GM13977 (cell line): ENCODE measurements at regions not wholly inside any gene's neighbourhood (a gene's known extent, or its start where the extent isn't known, plus 50 kb on each side); places are given as distances from the start of the nearest gene placed in this dataset.

Experiments used
- DNase-seq: peaks from one replicate; pipeline ENCODE4 v3.0.0; 2012; ENCODE audit warnings: low spot score
- in situ Hi-C: fragments of 300-500 bp; cut with MboI; formaldehyde crosslinking; loops from one replicate; pipeline ENCODE4 v1.12.0; 2022; ENCODE audit warnings: low sequenced_read_pairs, low pct_unique_long_range_greater_than_20kb, mixed read lengths, inconsistent platforms; ENCODE audit not compliant: unreplicated experiment
- TF ChIP-seq, protein P1 (sequence below): IDR thresholded peaks from 2 replicates; pipeline ENCODE4 v1.5.1; 2012; ENCODE audit warnings: mild to moderate bottlenecking, control low read depth; ENCODE audit not compliant: insufficient read depth; ENCODE audit errors: extremely low read depth, missing control alignments

DNA sequence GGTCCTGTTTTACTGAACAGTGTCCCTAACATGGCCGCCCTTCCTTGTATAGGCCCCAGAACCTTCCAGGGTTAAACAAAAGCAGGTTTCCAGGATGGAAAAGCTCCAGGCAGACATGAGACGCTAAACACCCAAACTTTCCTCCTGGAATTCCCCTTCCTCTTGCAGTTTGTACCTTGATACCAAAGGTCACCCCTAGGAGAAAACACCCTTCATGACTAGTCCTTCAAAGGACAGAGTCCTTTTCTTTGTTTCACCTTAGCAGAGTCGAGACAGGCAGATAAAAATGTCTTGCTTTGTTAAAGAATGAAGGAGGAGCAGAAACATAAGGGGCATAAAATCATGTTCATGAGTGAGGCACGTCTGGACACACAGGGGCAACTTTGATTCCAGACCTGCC lies 247.5 kb downstream of the BCOR start:
- TF ChIP-seq, protein P1, sequence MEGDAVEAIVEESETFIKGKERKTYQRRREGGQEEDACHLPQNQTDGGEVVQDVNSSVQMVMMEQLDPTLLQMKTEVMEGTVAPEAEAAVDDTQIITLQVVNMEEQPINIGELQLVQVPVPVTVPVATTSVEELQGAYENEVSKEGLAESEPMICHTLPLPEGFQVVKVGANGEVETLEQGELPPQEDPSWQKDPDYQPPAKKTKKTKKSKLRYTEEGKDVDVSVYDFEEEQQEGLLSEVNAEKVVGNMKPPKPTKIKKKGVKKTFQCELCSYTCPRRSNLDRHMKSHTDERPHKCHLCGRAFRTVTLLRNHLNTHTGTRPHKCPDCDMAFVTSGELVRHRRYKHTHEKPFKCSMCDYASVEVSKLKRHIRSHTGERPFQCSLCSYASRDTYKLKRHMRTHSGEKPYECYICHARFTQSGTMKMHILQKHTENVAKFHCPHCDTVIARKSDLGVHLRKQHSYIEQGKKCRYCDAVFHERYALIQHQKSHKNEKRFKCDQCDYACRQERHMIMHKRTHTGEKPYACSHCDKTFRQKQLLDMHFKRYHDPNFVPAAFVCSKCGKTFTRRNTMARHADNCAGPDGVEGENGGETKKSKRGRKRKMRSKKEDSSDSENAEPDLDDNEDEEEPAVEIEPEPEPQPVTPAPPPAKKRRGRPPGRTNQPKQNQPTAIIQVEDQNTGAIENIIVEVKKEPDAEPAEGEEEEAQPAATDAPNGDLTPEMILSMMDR, result no peak
- DNase-seq, result no peak
- in situ Hi-C loops, result no loop called here

DNA sequence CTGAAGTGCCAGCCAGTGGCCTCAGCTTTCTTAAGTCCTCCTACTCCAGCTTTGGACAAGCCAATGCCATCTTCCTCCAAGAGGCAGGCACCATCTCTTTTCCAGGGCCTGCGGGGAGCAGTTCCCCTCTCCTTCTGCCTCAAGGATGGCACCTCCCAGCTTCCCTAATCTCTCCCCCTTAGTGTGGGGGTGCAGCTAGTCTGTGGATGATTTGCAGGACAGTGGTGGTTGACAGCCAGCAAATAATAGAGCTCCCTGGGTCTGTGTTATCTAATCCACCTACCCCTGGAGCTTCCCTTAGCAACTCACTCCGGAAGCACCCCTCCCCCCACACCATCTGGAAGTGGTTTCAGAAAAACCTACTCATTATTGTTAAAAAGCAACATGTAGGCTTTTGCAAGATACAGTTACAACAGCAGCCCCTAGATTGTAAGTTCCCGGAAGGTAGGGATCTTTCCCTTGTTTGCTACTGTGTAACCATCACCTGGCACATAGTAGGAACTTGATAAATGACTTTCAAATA lies 247.1 kb downstream of the BCOR start:
- in situ Hi-C loops, result no loop called here
- TF ChIP-seq, protein P1, result no peak
- DNase-seq, result no peak

DNA sequence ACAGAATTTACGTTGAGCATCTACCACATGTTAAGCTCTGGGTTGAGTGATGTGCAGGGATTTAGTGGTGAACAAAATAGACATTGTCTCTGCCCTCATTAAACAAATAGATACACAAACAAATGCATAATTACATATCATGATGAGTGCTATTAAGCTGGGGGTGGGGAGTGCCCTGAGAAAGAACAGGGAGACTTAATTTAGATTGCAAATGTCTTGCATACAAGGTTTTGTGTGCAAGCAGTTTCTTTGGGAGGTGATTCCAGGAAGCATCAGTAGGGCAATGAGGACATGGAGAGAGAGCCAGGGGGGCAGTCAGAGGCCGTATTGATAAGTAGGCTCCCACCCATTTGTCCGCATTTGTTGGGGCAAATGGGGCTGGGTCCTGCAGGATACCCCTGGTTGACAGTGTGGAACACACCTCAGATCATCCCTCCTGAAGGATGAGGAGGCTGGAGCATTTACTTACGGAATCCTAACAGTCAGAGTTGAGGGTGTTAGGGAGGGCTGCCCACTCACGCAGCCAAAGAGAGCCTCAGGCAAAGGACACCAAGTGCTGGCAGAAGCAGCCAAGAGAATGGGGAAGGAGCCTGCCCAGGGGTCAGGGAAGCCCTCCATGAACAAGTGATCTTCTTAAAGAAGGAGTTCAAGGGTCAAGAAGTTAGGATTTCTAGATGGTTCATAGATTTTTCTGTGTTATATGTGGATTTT lies 245.9 kb downstream of the BCOR start:
- TF ChIP-seq, protein P1, result no peak
- in situ Hi-C loops, result no loop called here
- no peak for DNase-seq

DNA sequence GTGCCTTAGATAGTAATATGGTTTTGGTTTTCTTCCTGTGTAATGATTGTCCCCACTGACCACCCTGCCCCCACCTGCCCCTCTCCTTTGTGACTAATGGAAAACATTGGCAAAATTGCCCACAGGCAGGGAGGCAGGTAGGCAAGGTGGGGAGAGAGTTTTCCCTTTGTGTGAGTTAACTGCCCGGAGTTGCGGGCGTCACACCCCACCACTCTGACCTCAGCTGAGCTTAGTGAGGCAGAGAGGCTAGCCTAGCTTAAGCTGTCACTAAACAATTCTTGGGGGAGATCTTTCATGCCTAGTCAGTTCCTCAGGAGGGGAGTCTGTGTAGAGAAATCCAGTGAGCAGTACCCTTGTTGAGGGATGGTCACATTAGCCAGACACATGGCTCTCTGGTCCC lies 245.3 kb downstream of the BCOR start:
- in situ Hi-C loops, result no loop called here
- TF ChIP-seq, protein P1, result no peak
- no peak for DNase-seq

DNA sequence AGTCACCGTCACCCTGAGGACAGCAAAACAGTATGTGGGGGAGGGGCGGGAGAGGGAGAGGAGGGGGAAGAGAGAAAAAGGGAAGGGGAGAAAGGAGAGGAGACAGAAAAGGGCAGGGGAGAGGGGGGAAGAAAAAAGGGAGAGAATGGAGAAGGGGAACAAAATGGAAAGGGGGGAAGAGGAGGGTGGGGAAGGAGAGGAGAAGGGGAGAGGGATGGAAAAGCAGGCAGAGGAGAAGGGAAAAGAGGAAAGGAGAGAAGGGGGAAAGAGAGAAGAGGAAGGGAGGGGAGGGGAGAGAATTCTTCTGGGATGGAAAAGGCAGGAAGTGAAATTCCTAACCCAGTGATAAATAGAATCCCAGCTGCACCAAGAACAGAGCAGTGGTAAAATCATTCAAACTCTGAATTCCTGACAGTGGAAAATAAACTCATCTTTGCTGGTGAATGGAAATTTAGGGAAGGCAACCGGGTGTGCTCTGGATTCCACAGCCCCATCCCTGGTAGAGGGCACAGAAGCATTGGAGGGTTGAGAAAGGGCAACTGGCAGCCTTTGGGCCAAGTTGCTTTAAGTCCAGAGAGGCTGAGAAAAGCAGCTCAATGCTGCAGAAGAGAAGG lies 244.2 kb downstream of the BCOR start:
- DNase-seq, result no peak
- in situ Hi-C loops, result no loop called here
- TF ChIP-seq, protein P1, result no peak

DNA sequence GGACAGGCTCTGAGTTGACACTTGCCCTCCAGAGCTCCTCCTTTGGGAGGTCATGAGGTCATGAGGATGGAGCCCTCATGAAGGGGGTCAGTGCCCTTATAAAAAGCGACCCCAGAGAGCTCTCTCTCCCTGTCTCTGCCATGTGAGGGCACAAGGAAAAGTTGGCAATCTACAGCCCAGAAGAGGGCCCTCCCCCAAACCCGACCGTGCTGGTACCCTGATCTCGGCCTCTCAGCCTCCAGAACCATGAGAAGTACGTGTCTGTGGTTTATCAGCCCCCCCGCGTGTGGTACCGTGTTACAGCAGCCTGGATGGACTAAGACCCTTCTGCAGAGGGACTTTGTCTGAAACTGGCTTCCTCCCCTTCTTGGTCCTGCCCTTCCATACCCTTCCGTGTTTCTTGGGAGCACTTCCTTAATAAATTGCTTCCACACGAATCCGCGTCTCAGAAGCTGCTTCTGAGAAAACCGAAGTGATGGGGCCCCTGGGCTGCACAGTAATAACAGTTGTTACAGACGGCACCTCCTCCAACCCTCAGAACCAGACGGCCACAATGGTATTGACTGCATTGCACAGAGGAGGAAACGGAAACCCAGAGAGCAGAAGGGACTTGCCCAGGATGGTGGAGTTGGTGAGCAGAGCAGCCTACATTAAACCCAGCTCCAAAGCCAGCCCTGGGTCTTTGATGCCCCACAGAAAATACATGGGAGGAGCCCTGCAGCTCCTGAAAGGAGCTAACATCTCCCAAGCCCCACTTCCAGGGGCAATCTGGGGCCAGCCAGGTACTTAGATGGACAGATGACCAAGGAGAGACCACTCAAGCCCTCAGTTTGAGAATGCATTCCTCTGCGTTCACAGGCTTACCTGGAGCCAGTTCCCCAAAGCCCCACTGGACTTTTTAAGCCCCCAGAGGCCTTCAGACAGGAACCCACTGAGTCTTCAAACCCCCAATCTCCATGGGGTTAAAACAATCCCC lies 242.7 kb downstream of the BCOR start:
- peak; percentile 60 for DNase-seq
- in situ Hi-C loops, result no loop called here
- TF ChIP-seq, protein P1, result no peak
